ENCODE measurements at regions not wholly inside any gene's neighbourhood (a gene's known extent, or its start where the extent isn't known, plus 50 kb on each side); places are given as distances from the start of the nearest gene placed in this dataset.
A peak's percentile ranks its signal among the peaks of the same experiment; 100 is the strongest.
"Not testable (repeated sequence)": the region's sequence is repeated elsewhere in the genome, so short reads cannot be mapped to it uniquely, and the experiment has no call there.

GRCh38 chr12:75702477-75703093 is 191.2 kb upstream of the KRR1 start:
- no peaks in the 10 kb centered on the region for H3K36me3 ChIP-seq (ENCODE audit: insufficient read depth, low read length)
- H3K27me3 ChIP-seq (ENCODE audit: control insufficient read depth, insufficient read depth, low read length) = no peaks in the 10 kb centered on the region
- no peak overlapping the region for H3K4me3 ChIP-seq (ENCODE audit: low read length)
- H3K9ac ChIP-seq (ENCODE audit: low read depth, low read length) = no peak overlapping the region
- peaks cover 32% of the 10 kb centered on the region for H3K4me1 ChIP-seq (ENCODE audit: control insufficient read depth, insufficient read depth, low read length)
- H3K9me3 ChIP-seq (replicated peaks; ENCODE audit: low read length) = no peaks in the 10 kb centered on the region
- H3K4me2 ChIP-seq (ENCODE audit: low read length) = no peak overlapping the region

DNA sequence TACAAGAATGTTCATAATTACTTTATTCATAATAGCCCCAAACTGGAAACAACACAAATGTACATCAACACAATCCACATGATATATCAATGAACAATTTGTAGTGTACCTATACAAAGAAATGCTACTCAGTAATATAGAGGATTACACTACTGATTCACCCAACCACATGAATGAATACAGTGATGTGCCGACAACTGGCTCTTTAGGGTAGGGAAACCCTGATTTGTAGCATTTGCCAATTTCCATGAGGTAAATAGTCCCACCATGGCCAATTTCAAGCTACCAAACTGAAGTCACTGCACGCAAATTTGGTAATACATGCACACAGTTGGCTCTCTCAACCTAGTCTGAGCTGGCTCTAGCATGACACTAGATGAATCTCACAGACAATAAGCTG is 190.4 kb upstream of the KRR1 start:
- H3K9me3 ChIP-seq (replicated peaks; ENCODE audit: low read length) = no peaks in the 10 kb centered on the region
- H3K27me3 ChIP-seq (ENCODE audit: control insufficient read depth, insufficient read depth, low read length) = no peaks in the 10 kb centered on the region
- H3K4me1 ChIP-seq (ENCODE audit: control insufficient read depth, insufficient read depth, low read length) = peaks cover 24% of the 10 kb centered on the region
- no peak overlapping the region for H3K4me3 ChIP-seq (ENCODE audit: low read length)
- no peaks in the 10 kb centered on the region for H3K36me3 ChIP-seq (ENCODE audit: insufficient read depth, low read length)
- H3K9ac ChIP-seq (ENCODE audit: low read depth, low read length) = no peak overlapping the region
- no peak overlapping the region for H3K4me2 ChIP-seq (ENCODE audit: low read length)

DNA sequence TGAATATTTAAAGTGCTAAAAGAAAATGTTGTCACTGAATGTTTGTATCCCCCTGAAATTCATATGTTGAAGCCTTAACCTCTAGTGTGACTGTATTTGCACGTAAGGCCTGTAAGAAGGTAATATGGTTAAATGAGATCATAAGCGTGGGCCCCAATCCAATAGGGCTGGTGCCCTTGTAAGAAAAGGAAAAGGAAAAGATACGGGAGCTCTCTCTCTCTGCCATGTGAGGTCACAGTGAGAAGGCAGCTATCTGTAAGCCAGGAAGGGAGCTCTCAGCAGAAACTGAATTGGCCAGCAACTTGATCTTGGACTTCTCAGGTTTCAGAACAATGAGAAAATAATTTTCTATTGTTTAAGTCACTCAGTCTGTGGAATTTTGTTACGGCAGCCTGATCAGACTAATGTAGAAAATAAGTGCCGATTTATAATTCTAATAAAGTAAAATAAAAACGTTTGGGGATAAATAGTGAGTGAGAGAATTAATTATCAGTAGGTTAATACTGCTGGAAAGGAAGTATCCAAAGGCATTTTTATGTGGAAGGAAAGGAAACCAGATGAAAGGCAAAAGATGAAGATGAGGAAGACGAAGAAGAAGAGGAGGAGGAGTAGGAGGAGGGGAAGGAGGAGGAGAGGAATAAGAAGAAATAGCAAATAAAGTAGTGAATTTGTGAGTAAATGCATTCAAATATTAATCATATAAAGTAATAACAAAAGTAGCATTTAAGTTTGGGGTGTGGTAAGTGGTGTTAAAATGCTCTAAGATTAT is 188.5 kb upstream of the KRR1 start:
- Histone ChIP-seq H3K36me3 (ENCODE audit: insufficient read depth, low read length) (no peaks in the 10 kb centered on the region), H3K4me2 (ENCODE audit: low read length) (no peak overlapping the region), H3K4me1 (ENCODE audit: control insufficient read depth, insufficient read depth, low read length) (peaks cover 9% of the 10 kb centered on the region), H3K27me3 (ENCODE audit: control insufficient read depth, insufficient read depth, low read length) (no peaks in the 10 kb centered on the region), H3K9ac (ENCODE audit: low read depth, low read length) (no peak overlapping the region), H3K9me3 (replicated peaks; ENCODE audit: low read length) (no peaks in the 10 kb centered on the region), H3K4me3 (ENCODE audit: low read length) (no peak overlapping the region)

- Histone ChIP-seq H3K27me3 (ENCODE audit: control insufficient read depth, insufficient read depth, low read length) (no peaks in the 10 kb centered on the region), H3K4me2 (ENCODE audit: low read length) (no peak overlapping the region), H3K4me3 (ENCODE audit: low read length) (no peak overlapping the region), H3K9ac (ENCODE audit: low read depth, low read length) (no peak overlapping the region), H3K36me3 (ENCODE audit: insufficient read depth, low read length) (no peaks in the 10 kb centered on the region), H3K9me3 (replicated peaks; ENCODE audit: low read length) (no peaks in the 10 kb centered on the region), H3K4me1 (ENCODE audit: control insufficient read depth, insufficient read depth, low read length) (peaks cover 9% of the 10 kb centered on the region)
Measured at GRCh38 chr12:75699251-75699650, 187.8 kb upstream of the KRR1 start.

- Histone ChIP-seq H3K27me3 (ENCODE audit: control insufficient read depth, insufficient read depth, low read length) (no peaks in the 10 kb centered on the region), H3K4me2 (ENCODE audit: low read length) (no peak overlapping the region), H3K9ac (ENCODE audit: low read depth, low read length) (no peak overlapping the region)
Measured at GRCh38 chr12:75698052-75698451, 186.6 kb upstream of the KRR1 start.

DNA sequence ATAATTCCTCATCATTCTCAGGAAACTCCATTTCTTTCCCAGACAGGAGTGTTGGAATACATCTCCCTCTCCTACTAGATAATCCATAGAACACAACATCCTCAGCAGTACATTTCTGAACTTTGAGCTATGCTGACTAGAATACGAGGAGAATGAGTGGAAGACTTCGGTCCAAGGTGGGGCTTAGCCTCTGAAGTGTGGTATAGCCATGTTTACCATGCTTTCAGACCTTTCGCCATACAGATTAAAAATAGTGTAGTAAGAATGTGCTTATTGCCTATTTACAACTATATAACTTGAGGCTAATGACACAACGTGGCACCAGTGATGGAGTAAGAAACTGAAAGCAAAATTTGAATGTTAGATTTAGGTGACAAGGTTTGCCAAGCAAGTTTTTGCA is 184.5 kb upstream of the KRR1 start:
- H3K4me2 ChIP-seq (ENCODE audit: low read length) = no peak overlapping the region
- no peaks in the 10 kb centered on the region for H3K27me3 ChIP-seq (ENCODE audit: control insufficient read depth, insufficient read depth, low read length)
- no peaks in the 10 kb centered on the region for H3K36me3 ChIP-seq (ENCODE audit: insufficient read depth, low read length)
- H3K4me3 ChIP-seq (ENCODE audit: low read length) = no peak overlapping the region
- H3K9ac ChIP-seq (ENCODE audit: low read depth, low read length) = no peak overlapping the region
- H3K4me1 ChIP-seq (ENCODE audit: control insufficient read depth, insufficient read depth, low read length) = peaks cover 32% of the 10 kb centered on the region
- H3K9me3 ChIP-seq (replicated peaks; ENCODE audit: low read length) = no peaks in the 10 kb centered on the region

More at GRCh38 chr12:75698052-75698451, 186.6 kb upstream of the KRR1 start:
- Histone ChIP-seq H3K4me3 (ENCODE audit: low read length) (no peak overlapping the region), H3K36me3 (ENCODE audit: insufficient read depth, low read length) (no peaks in the 10 kb centered on the region), H3K4me1 (ENCODE audit: control insufficient read depth, insufficient read depth, low read length) (peaks cover 13% of the 10 kb centered on the region), H3K9me3 (replicated peaks; ENCODE audit: low read length) (no peaks in the 10 kb centered on the region)

GRCh38 chr12:75694534-75695268 is 183.3 kb upstream of the KRR1 start:
- H3K4me1 ChIP-seq (ENCODE audit: control insufficient read depth, insufficient read depth, low read length) = peaks cover 36% of the 10 kb centered on the region
- H3K9me3 ChIP-seq (replicated peaks; ENCODE audit: low read length) = no peaks in the 10 kb centered on the region
- no peak overlapping the region for H3K4me2 ChIP-seq (ENCODE audit: low read length)
- H3K4me3 ChIP-seq (ENCODE audit: low read length) = no peak overlapping the region
- H3K27me3 ChIP-seq (ENCODE audit: control insufficient read depth, insufficient read depth, low read length) = no peaks in the 10 kb centered on the region
- no peak overlapping the region for H3K9ac ChIP-seq (ENCODE audit: low read depth, low read length)
- H3K36me3 ChIP-seq (ENCODE audit: insufficient read depth, low read length) = no peaks in the 10 kb centered on the region

DNA sequence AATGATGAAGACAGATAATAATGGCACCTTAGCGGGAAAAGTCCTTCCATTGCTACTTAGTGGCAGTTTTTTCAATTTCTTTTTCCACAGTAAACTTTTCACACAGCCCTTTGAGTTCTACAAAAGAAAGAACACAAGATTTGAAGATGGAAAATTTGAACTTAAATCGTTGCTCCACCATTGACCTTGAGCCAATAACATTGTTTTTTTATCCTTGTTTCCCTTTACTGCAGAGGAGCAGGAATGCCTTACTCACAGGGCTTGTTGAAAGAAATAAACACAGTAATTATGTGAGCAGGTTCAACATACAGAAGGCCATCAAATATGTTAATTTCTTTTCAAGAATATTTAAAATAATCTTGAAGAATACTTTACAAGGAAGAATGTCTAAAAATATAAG is 181.5 kb upstream of the KRR1 start:
- no peaks in the 10 kb centered on the region for H3K9me3 ChIP-seq (replicated peaks; ENCODE audit: low read length)
- H3K36me3 ChIP-seq (ENCODE audit: insufficient read depth, low read length) = no peaks in the 10 kb centered on the region
- H3K4me3 ChIP-seq (ENCODE audit: low read length) = no peak overlapping the region
- no peak overlapping the region for H3K9ac ChIP-seq (ENCODE audit: low read depth, low read length)
- H3K27me3 ChIP-seq (ENCODE audit: control insufficient read depth, insufficient read depth, low read length) = no peaks in the 10 kb centered on the region
- peaks cover 34% of the 10 kb centered on the region for H3K4me1 ChIP-seq (ENCODE audit: control insufficient read depth, insufficient read depth, low read length)
- no peak overlapping the region for H3K4me2 ChIP-seq (ENCODE audit: low read length)

DNA sequence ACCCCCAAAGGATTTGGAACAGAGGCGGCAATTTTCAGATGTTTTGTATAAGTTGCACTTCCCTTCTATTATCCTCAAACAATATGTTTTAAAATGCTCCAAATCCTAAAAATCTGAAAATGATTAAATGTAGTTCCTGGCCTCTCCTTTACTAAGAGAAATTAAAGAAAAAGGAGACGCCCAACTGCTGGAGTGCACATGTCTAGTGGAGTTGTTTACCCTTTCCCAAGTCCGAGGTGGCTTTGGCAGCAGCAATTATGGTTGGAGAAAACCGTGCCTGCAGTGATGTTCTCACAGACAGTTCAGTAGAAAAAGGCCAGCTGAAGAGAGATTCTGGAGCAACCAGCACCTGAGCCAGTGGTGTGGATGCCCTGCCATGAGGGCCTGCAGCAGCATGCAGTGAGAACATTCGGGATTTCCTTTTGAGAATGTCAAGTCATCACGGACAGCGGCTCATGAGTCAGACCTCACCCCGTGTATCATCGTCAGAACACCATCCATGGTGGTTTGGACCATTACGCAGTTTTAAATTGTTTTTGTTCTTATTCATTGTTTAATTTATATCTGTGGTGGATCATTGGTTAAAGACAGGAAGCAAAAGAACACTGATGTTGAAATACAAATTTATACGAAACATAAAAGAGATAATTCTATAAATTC is 179.0 kb upstream of the KRR1 start:
- H3K27me3 ChIP-seq (ENCODE audit: control insufficient read depth, insufficient read depth, low read length) = no peaks in the 10 kb centered on the region
- H3K4me2 ChIP-seq (ENCODE audit: low read length) = peak overlapping the region; percentile 51
- H3K36me3 ChIP-seq (ENCODE audit: insufficient read depth, low read length) = no peaks in the 10 kb centered on the region
- H3K9me3 ChIP-seq (replicated peaks; ENCODE audit: low read length) = no peaks in the 10 kb centered on the region
- H3K4me3 ChIP-seq (ENCODE audit: low read length) = no peak overlapping the region
- peak overlapping the region; percentile 66 for H3K9ac ChIP-seq (ENCODE audit: low read depth, low read length)
- peaks cover 34% of the 10 kb centered on the region for H3K4me1 ChIP-seq (ENCODE audit: control insufficient read depth, insufficient read depth, low read length)

DNA sequence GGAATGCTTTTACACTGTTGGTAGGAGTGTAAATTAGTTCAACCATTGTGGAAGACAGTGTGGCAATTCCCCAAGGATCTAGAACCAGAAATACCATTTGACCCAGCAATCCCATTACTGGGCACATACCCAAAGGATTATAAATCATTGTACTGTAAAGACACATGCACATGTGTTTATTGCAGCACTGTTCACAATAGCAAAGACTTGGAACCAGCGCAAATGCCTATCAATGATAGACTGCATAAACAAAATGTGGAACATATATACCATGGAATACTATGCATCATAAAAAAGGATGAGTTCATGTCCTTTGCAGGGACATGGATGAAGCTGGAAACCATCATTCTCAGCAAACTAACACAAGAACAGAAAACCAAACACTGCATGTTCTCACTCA is 174.8 kb upstream of the KRR1 start:
- peaks cover 25% of the 10 kb centered on the region for H3K4me1 ChIP-seq (ENCODE audit: control insufficient read depth, insufficient read depth, low read length)
- H3K27me3 ChIP-seq (ENCODE audit: control insufficient read depth, insufficient read depth, low read length); H3K9me3 ChIP-seq (replicated peaks; ENCODE audit: low read length); H3K36me3 ChIP-seq (ENCODE audit: insufficient read depth, low read length); H3K4me2 ChIP-seq (ENCODE audit: low read length); H3K9ac ChIP-seq (ENCODE audit: low read depth, low read length); H3K4me3 ChIP-seq (ENCODE audit: low read length): not testable (repeated sequence)

GRCh38 chr12:75685617-75686225 is 174.3 kb upstream of the KRR1 start:
- H3K4me2 ChIP-seq (ENCODE audit: low read length) = no peak overlapping the region
- no peak overlapping the region for H3K4me3 ChIP-seq (ENCODE audit: low read length)
- no peak overlapping the region for H3K9ac ChIP-seq (ENCODE audit: low read depth, low read length)
- H3K9me3 ChIP-seq (replicated peaks; ENCODE audit: low read length) = no peaks in the 10 kb centered on the region
- H3K4me1 ChIP-seq (ENCODE audit: control insufficient read depth, insufficient read depth, low read length) = peaks cover 21% of the 10 kb centered on the region
- no peaks in the 10 kb centered on the region for H3K36me3 ChIP-seq (ENCODE audit: insufficient read depth, low read length)
- H3K27me3 ChIP-seq (ENCODE audit: control insufficient read depth, insufficient read depth, low read length) = no peaks in the 10 kb centered on the region
